Natural killer cell treated with Interleukin-12 subunit alpha and Interleukin-12 subunit beta and Interleukin-15 and Interleukin-18, amount 100 ng/mL, for 72 hours (primary cell): ENCODE measurements at regions not wholly inside any gene's neighbourhood (a gene's known extent, or its start where the extent isn't known, plus 50 kb on each side); places are given as distances from the start of the nearest gene placed in this dataset.

ENCODE experiments used
- ATAC-seq, 2 donors: fragments of 150-1000 bp; cut with Tn5 transposase in 1 of 2; sonication (Bioruptor Pico), chemical (Tn5 transposase) in 1 of 2; 2 replicates each; pipeline ENCODE4 v1.10.0; 2021
- DNase-seq: peaks from one replicate; pipeline ENCODE4 v3.0.0; 2022; ENCODE audit warnings: low spot score
- H3K27ac Mint-ChIP-seq, 2 donors: 1 replicate in 1 of 2; 2 replicates in 1 of 2; pipeline ENCODE4 v1.8.0; 2022; ENCODE audit warnings: mixed read lengths in 2 of 2, mild to moderate bottlenecking in 1 of 2, moderate library complexity in 1 of 2
- H3K27me3 Mint-ChIP-seq, 2 donors: 1 replicate in 1 of 2; 2 replicates in 1 of 2; pipeline ENCODE4 v1.8.0; 2022; ENCODE audit warnings: mixed read lengths in 2 of 2
- H3K36me3 Mint-ChIP-seq: one replicate; pipeline ENCODE4 v1.8.0; 2022; ENCODE audit warnings: mixed read lengths
- H3K4me1 Mint-ChIP-seq, 2 donors: 1 replicate in 1 of 2; 2 replicates in 1 of 2; pipeline ENCODE4 v1.8.0; 2022; ENCODE audit warnings: low read depth in 2 of 2, mixed read lengths in 2 of 2, mild to moderate bottlenecking in 1 of 2
- H3K4me3 Mint-ChIP-seq: one replicate; pipeline ENCODE4 v1.8.0; 2022; ENCODE audit warnings: mixed read lengths
- H3K9me3 Mint-ChIP-seq: 2 replicates; pipeline ENCODE4 v1.8.0; 2022; ENCODE audit warnings: mixed read lengths

DNA sequence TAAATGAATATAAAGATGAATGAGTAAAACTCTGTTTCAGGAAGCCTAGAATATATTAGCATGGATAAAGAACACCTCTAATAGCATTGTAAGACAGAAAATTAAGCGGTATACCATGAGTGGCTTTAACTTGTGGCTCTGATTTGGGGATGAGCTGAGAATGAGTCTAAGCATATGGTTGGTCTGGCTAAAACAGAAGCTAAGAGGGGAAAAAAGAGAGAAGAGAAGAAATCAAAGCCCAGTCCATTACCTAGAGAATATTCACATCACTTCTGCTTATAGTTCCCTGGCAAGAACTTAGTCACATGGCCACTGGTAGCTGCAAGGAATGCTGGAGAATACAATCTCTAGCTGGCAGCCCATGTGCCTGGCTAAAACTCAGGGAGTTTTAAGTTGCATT lies 414.5 kb downstream of the PRDM5 start:
- no peaks in the 10 kb centered on the region for H3K27me3 Mint-ChIP-seq
- ATAC-seq (no peak), DNase-seq (no peak)
- no peaks in the 10 kb centered on the region for H3K4me1 Mint-ChIP-seq
- H3K36me3 Mint-ChIP-seq: peaks cover 4% of the 10 kb centered on the region
- no peak overlapping the region for H3K27ac Mint-ChIP-seq
- H3K4me3 Mint-ChIP-seq: no peak overlapping the region
- peaks cover 20% of the 10 kb centered on the region for H3K9me3 Mint-ChIP-seq

DNA sequence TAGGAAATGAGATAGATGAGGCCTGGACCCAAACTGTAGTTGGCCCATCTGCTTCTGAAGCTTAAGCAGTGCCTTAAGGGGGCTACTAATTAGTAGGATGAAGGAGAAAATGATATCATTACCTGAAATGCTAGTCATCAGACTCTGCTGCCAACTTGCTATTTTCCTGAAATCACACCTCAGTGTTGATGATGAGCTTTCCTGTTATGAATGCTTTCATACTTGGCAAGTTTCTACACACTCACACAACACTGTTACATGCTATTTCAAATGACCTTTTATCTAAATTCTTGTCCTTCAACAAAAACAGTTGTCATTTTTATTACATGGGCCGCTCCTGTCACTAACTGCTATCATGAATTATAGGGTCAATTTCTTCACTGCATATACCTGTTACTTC lies 416.0 kb downstream of the PRDM5 start:
- ATAC-seq: no peak
- H3K36me3 Mint-ChIP-seq: peaks cover 4% of the 10 kb centered on the region
- H3K27ac Mint-ChIP-seq: no peak overlapping the region
- H3K27me3 Mint-ChIP-seq: no peaks in the 10 kb centered on the region
- DNase-seq: no peak
- H3K4me3 Mint-ChIP-seq: no peak overlapping the region
- H3K4me1 Mint-ChIP-seq: no peaks in the 10 kb centered on the region
- peaks cover 19% of the 10 kb centered on the region for H3K9me3 Mint-ChIP-seq

DNA sequence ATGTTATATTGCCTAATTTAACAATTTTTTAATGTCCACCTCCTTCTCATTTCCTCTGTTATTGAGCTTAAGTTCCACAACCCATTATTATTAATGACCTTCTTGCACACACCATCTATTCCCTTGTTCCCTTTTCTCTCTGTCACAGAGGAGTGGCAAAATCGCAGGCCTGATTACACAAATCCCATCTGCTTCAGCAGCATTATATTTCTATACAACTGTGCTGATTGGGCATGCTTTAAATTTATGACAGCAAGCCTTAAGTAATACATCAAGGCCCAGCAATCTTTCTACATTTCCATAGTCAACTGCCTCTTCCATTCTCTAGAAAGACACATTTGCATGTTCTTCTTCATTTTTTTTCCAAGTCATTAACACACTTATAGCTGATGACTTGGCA lies 423.8 kb downstream of the PRDM5 start:
- ATAC-seq (no peak), DNase-seq (no peak)
- no peak overlapping the region for H3K27ac Mint-ChIP-seq
- H3K4me1 Mint-ChIP-seq: no peaks in the 10 kb centered on the region
- H3K9me3 Mint-ChIP-seq: peaks cover 18% of the 10 kb centered on the region
- no peaks in the 10 kb centered on the region for H3K27me3 Mint-ChIP-seq
- H3K4me3 Mint-ChIP-seq: no peak overlapping the region
- H3K36me3 Mint-ChIP-seq: no peaks in the 10 kb centered on the region

DNA sequence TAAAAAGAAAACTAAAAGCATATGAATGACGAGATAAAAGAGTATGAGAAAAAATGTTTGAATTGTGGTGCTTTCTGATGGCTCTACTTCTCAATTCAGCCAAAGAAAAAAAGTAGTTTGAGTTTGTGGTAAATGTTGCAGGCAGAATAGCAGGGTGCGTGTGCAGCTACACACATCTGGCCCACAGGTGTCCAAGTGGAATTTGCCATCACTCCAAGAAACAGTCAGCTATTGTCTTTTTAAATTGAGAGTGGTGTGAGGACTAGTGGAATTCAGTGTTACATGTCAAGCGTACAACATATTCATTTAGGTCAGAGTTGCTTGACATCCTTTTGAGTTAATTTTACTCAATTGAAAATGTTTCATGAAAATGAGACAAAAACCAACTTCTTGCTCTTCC lies 424.8 kb upstream of the MAD2L1 start:
- Mint-ChIP-seq H3K4me1 (no peaks in the 10 kb centered on the region), H3K4me3 (no peak overlapping the region), H3K36me3 (no peaks in the 10 kb centered on the region), H3K27me3 (no peaks in the 10 kb centered on the region), H3K9me3 (peaks cover 13% of the 10 kb centered on the region), H3K27ac (no peak overlapping the region)
- ATAC-seq (no peak), DNase-seq (no peak)

DNA sequence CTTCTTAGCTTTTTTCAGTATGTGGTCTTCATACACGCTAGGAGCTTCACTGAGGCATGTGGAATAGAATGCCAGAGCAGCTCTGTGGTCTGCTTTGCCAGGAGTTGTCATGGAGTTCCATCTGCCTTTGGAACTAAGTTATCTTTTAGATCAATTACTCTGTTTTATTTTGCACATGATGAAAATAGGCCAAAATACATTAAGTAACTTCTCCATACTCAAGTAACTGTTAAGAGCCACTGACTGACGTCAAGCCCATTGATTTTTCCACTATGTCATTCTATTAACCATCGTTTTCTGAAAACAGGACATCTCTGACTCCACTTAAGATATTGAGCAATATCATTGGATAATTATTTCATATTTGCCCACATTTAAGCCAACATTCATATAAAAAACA lies 415.1 kb upstream of the MAD2L1 start:
- H3K27me3 Mint-ChIP-seq: no peaks in the 10 kb centered on the region
- no peaks in the 10 kb centered on the region for H3K4me1 Mint-ChIP-seq

DNA sequence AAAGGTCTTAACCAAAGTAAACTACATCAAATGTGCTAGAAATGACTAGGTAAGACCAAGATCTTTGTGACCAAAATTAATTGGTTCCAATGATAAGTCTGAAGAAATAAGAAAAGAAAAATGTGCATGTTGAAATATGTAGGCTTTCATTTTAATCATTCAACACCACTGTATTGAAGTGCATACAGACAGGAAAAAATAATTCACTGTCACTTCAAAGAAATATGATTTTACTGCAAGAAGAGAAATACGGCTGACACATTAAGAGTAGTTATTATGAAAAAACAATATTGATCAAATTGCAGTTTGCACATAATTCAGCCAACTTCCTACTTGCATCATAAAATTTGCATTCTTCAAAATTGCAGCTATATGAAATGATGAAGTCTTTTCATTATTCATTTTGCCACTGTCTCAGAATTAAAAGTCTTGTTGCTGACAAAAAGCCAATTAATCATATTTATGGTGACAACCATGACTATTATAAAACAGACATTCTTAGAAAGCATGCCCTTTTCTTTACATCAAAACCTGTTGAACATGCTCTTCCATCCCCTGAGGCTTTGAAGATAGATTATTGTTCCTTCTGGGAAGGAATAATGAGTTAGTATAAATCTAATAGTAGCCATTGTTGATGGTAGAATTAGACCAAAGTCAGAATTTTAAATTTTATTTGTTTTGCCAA lies 405.9 kb upstream of the MAD2L1 start:
- Mint-ChIP-seq H3K4me1 (no peaks in the 10 kb centered on the region), H3K27me3 (no peaks in the 10 kb centered on the region), H3K9me3 (peaks cover 9% of the 10 kb centered on the region), H3K4me3 (no peak overlapping the region), H3K27ac (no peak overlapping the region), H3K36me3 (no peaks in the 10 kb centered on the region)
- no peak for DNase-seq
- no peak for ATAC-seq

More for the DNA sequence above, 415.1 kb upstream of the MAD2L1 start:
- Mint-ChIP-seq H3K9me3 (peaks cover 13% of the 10 kb centered on the region), H3K36me3 (no peaks in the 10 kb centered on the region), H3K4me3 (no peak overlapping the region), H3K27ac (no peak overlapping the region)
- DNase-seq: no peak
- no peak for ATAC-seq

DNA sequence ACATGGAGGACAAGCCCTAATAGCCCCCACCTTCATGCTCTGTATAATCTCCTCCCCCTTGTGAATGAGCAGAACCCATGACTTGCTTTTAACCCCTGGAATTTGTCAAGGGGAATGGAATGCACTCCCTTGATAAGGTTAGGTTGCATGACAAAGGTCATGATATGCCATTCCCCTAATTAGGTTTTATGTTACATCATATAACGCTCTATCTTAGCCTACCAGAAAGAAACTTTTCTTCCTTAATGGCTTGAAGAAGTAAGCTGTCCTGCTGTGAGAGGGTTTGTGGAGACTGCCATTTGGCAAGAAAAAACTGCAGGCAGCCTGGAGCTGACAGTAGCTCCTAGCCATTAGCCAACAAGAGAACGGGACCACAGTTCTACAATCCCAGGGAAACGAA lies 399.8 kb upstream of the MAD2L1 start:
- peaks cover 18% of the 10 kb centered on the region for H3K36me3 Mint-ChIP-seq
- no peak overlapping the region for H3K4me3 Mint-ChIP-seq
- no peak overlapping the region for H3K27ac Mint-ChIP-seq
- DNase-seq: no peak
- no peaks in the 10 kb centered on the region for H3K4me1 Mint-ChIP-seq
- peaks cover 35% of the 10 kb centered on the region for H3K9me3 Mint-ChIP-seq
- no peaks in the 10 kb centered on the region for H3K27me3 Mint-ChIP-seq
- ATAC-seq: no peak

DNA sequence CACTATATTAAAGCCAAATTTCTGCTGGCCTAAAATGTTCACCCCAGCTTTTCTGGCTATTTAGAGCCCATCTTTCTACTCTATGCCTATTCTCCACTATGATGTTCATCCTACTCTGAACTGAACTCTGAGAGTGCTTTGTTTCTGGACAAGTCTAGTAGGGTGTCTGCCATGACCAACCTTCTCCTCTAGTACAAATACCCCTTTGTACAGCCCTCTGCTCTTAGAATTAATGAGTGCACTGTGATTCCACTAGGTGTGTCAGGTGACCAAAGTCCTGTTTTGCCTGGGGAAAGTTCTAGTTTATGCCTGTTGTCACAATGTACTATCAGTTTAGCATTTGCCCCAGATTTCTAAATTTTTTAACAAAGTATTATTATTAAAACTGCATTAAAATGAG lies 388.1 kb upstream of the MAD2L1 start:
- no peak for ATAC-seq

DNA sequence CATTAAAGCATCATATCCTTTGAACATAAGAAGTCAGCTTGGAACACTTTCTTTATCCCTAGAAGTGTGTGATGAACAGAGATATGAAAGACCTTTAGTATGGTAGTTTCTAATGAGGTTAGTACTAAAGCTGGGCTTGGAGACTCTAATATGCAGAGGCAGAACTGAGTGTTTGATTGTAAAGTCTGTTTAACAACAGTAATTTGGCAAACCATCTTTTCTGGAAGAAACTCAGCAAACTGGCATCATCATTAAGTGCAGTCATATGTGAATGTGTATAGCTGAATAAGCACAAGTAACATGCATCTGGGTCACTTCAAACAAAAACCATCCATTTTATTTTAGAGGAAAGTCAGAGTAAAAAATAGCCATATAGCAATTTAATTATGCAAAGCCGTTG lies 385.9 kb upstream of the MAD2L1 start:
- DNase-seq: no peak
- Mint-ChIP-seq H3K27me3 (no peaks in the 10 kb centered on the region), H3K27ac (no peak overlapping the region), H3K4me3 (no peak overlapping the region), H3K36me3 (no peaks in the 10 kb centered on the region), H3K4me1 (no peaks in the 10 kb centered on the region), H3K9me3 (peaks cover 6% of the 10 kb centered on the region)
- no peak for ATAC-seq

More for the DNA sequence above, 388.1 kb upstream of the MAD2L1 start:
- Mint-ChIP-seq H3K27ac (no peak overlapping the region), H3K36me3 (no peaks in the 10 kb centered on the region), H3K4me1 (no peaks in the 10 kb centered on the region), H3K4me3 (no peak overlapping the region), H3K27me3 (no peaks in the 10 kb centered on the region), H3K9me3 (peaks cover 6% of the 10 kb centered on the region)
- no peak for DNase-seq

DNA sequence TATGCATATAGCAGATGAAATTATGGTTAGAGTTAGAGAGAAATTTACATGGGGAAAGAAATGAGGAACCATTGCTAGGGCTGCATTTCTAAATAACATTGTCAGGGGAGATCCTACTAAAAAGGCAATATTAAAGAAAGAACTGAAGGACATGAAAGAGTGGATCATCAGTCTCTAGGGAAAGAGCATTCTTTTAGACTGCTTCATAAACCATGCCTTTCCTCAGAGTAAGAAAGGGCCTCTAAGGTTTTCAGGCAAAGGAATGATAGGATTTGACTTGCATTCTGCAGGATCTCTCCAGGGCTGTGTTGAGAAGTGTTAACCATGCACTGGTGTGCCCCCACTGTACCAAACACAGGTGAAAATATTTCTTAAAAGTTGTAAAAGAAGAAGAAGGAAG lies 385.4 kb upstream of the MAD2L1 start:
- DNase-seq (no peak), ATAC-seq (no peak)
- Mint-ChIP-seq H3K4me3 (no peak overlapping the region), H3K27me3 (no peaks in the 10 kb centered on the region), H3K36me3 (no peaks in the 10 kb centered on the region), H3K27ac (no peak overlapping the region), H3K4me1 (no peaks in the 10 kb centered on the region), H3K9me3 (peaks cover 6% of the 10 kb centered on the region)

DNA sequence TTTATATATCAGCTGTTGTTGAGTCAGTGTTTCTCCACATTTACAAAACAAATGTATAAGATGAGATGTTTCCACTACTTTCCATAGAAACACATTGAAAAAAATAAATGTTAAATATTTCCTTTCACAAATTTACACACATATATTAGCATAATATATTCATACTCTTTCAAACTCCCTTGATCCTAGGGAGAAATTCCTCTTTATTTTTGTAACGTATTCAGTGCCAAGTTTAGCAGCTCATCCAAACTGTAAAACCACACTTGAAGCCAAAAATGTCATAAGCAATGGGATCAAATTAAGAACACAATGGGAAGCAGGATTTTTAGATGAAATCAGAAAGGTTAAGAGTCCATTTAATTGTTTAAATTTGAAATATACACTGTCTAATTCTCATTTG lies 381.1 kb upstream of the MAD2L1 start:
- no peaks in the 10 kb centered on the region for H3K27me3 Mint-ChIP-seq
- peaks cover 5% of the 10 kb centered on the region for H3K9me3 Mint-ChIP-seq
- H3K27ac Mint-ChIP-seq: no peak overlapping the region
- H3K4me3 Mint-ChIP-seq: no peak overlapping the region
- DNase-seq: no peak
- no peaks in the 10 kb centered on the region for H3K36me3 Mint-ChIP-seq
- H3K4me1 Mint-ChIP-seq: no peaks in the 10 kb centered on the region
- ATAC-seq: no peak

DNA sequence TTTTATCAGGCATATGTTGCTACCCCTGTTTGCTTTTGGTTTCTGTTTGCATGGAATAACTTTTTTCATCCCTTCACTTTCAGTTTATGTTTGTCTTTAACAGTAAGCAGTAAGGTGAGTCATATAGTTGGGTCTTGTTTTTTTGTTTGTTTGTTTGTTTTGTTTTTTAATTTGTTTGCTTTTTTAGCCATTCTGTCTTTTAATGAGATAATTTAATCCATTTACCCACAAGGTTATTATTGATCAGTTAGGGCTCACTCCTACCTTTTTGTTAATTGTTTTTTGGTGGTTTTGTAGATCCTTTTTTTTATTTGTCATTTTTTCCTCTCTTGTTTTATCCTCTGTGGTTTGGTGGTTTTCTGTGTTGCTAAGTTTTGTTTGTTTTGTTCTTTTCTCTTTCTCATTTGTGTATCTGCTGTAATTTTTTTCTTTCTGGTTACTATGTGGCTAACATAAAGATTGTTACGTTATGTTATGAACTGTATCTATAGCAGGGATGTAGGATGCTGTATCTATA lies 379.5 kb upstream of the MAD2L1 start:
- Mint-ChIP-seq H3K9me3 (peaks cover 3% of the 10 kb centered on the region), H3K4me1 (no peaks in the 10 kb centered on the region), H3K27ac (no peak overlapping the region), H3K27me3 (no peaks in the 10 kb centered on the region), H3K4me3 (peak overlapping the region; percentile 7), H3K36me3 (no peaks in the 10 kb centered on the region)
- ATAC-seq (no peak), DNase-seq (no peak)

DNA sequence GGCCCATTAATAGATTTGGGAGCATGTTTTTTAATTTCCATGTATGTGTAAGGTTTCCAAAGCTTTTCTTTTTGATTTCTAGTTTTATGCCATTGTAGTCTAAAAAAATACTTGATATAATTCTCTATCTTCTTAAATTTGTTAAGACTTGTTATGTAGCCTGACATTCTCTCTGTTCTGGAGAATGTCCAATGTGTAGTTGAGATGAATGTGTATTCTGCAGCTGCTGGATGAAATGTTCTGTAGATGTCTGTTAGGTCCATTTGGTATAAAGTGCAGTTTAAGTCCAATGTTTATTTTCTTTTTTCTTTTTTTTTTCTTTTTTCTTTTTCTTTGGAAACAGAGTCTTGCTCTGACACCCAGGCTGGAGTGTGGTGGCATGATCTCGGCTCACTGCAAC lies 378.5 kb upstream of the MAD2L1 start:
- Mint-ChIP-seq H3K9me3 (peaks cover 5% of the 10 kb centered on the region), H3K4me1 (no peaks in the 10 kb centered on the region), H3K27ac (no peak overlapping the region), H3K36me3 (no peaks in the 10 kb centered on the region), H3K4me3 (no peak overlapping the region), H3K27me3 (no peaks in the 10 kb centered on the region)
- DNase-seq (no peak), ATAC-seq (no peak)

DNA sequence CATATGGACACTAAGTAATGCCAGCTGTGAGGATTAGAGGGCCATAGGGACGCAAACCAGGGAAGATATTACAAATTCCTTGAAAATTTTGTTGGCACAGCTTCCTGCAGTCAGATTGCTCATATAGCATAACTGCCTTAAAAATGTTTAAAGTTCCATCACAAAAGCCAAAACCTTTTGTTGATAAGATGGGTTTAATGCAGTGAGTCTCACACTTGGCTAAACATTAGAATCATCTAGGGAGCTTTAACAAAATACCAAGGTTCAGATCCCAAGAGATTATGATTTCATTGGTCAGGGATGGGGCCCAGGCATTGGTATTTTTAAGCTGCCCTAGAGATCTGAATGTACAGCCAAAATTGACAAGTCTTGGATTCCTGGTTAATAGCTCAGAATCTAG lies 376.5 kb upstream of the MAD2L1 start:
- no peak for DNase-seq
- H3K36me3 Mint-ChIP-seq: no peaks in the 10 kb centered on the region
- no peak for ATAC-seq
- no peaks in the 10 kb centered on the region for H3K4me1 Mint-ChIP-seq
- H3K27me3 Mint-ChIP-seq: no peaks in the 10 kb centered on the region
- H3K9me3 Mint-ChIP-seq: peaks cover 5% of the 10 kb centered on the region
- no peak overlapping the region for H3K4me3 Mint-ChIP-seq
- H3K27ac Mint-ChIP-seq: no peak overlapping the region

DNA sequence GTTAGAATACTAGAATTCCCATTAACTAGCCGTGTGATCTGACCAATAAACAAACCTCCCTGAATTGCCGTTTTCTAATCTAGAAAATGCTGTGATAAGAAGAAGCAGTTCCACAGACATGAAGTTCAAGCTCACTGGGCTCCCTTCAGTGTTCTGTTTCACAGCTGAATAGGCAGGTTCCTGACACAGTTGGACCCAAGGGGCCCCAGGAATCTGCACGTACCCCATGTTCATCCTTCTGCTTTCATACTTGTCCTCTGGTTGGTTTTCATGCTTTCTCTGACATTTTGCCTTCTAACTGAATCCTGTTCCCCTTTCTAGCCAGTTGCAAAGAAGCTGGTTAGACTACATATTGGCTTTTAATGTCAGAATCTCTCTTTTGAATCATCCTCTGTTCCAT lies 374.1 kb upstream of the MAD2L1 start:
- Mint-ChIP-seq H3K9me3 (peaks cover 5% of the 10 kb centered on the region), H3K27me3 (no peaks in the 10 kb centered on the region), H3K4me1 (no peaks in the 10 kb centered on the region), H3K27ac (no peak overlapping the region), H3K4me3 (no peak overlapping the region), H3K36me3 (no peaks in the 10 kb centered on the region)
- ATAC-seq (no peak), DNase-seq (no peak)
